ENCODE measurements at regions not wholly inside any gene's neighbourhood (a gene's known extent, or its start where the extent isn't known, plus 50 kb on each side); places are given as distances from the start of the nearest gene placed in this dataset.
"Not testable (repeated sequence)": the region's sequence is repeated elsewhere in the genome, so short reads cannot be mapped to it uniquely, and the experiment has no call there.

DNA sequence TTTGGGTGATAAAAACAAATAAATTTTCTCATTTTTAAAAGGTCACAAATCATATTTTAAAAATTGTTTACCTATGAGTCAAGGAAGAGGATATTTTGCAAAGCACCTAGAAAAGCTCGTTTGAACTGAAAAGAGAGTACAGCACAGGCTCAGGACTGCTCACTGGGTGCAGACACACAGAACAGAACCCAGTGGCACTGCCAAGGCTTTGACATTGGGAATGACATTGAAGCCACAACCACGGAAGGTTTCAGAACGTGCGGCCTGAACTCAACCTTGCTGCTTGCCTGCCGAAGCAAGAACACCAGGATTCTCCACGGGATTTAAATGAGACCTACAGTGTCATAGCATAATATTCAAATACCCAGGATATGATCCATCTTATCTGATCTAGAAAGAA is 597.1 kb upstream of the B3GAT1 start:
- no peak for DNase-seq

GRCh38 chr11:135008412-135008811 is 596.4 kb upstream of the B3GAT1 start:
- DNase-seq: no peak

- DNase-seq: no peak
Measured at GRCh38 chr11:135008001-135008405, 596.0 kb upstream of the B3GAT1 start.

DNA sequence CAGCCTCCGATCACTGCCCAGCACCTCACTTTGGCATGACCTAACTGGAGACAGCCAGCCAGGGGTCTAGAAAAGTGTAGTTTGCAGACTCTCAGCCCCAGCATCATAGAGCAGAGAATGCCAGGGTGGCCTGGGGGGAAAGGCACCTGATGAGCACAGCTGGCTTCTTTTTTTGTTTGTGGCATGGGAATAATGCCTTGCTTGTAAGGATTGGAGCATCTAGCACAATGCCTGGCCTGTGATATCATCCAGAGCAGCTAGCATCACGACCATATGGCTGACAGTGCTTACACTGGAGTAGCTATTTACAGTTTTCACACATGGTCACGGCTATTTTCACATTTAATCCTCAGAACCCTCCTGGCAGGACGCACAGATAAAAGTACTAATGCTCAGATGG is 594.8 kb upstream of the B3GAT1 start:
- no peak for DNase-seq

GRCh38 chr11:135004495-135004894 is 592.5 kb upstream of the B3GAT1 start:
- no peak for DNase-seq

DNA sequence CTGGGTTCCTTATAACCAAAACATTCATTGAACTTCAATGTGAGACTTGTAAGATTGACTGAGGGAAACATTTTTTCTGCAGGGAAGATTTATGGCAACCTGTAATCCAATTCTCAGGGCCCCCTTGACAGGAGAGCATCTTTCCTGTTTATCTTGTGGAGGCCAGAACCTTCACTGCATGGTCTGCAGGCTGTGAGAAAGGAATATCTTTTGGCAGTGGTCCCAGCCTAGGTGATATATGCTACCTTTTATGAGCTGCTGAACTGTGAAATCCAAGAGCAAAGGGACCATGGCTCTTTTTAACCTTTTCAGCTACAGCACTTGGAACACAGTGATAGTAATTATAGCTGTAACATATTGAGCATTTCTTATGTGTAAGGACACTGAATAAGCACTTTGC is 590.2 kb upstream of the B3GAT1 start:
- no peak for DNase-seq

- no peak for DNase-seq
Measured at GRCh38 chr11:135001581-135001980, 589.5 kb upstream of the B3GAT1 start.

DNA sequence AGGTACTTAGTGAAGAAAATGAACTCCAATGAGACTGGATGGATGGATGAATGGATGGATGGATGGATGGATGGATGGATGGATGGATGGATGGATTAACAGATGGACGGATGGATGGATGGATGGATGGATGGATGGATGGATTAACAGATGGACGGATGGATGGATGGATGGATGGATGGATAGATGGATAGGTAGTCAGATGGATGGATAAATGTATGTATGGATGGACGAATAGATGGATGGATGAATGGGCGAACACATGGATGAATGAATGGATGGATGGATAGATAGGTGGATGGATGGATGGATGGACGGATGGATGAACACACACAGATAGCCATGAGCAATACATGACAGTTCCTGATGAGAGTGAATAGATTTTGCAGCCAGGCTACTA is 589.0 kb upstream of the B3GAT1 start:
- DNase-seq: not testable (repeated sequence)

DNA sequence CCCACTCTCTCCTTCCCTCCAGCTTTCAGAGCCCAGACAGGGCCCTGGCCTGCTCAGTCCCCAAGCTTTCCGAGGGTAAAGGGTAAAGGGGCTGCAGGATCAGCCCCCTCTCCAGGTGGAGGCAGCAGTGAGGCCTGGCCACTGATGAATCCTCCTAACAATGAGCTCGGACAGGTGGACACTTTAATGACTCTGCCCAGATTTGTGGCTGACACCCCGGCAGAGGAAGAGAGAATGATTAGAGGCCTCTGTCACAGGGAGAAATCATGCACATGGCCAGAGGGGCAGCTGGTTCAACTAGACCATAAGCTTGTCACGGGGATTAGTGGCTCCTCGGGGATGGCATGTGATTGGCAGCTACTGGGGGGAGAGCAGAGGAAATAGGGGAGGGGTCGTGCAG is 587.5 kb upstream of the B3GAT1 start:
- DNase-seq: no peak

DNA sequence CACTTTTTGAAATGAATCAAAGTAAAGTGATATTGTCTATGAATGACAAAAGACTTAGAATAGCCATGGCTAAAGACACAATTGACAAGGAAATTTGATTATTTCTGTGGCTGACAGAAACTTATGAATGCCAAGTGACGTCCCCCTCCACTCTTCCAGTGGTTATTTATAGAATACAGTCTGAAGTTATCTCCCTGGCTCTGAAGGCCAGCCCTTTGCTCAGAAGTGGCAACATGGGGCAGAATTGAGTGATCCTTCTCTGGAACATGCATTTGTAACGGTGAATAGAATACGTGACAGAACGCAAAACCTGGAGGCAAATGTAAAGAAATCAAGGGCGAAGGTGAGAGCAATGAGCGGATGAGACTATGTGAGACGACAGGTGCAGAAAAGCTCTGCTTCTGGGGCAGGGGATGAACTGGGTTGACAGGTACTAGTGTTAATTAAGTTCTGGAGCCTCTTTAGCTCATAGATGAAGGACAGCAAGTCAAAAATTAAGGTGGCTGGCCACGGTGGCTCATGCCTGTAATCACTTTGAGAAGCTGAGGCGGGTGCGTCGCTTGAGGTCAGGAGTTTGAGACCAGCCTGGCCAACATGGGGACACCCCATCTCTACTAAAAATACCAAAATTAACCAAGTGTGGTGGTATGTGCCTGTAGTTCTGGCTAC is 585.7 kb upstream of the B3GAT1 start:
- DNase-seq: no peak

DNA sequence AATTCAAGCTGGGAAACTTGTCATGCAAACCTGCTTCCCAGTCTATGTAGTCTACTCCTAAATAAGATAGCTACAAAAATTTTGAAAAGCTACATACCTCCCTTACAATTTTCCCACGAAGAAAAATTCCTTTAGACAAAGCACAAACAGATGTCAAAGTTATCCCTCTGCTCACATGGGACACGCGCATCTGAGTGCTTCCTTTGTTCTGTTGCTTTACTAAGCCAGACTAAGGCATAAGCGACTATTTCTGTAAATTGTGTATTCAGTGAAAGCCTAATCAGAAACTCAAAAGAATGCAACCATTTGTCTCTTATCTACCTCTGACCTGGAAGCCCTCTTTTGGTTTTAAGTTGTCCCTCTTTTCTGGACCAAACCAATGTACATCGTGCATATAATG is 583.7 kb upstream of the B3GAT1 start:
- DNase-seq: no peak

DNA sequence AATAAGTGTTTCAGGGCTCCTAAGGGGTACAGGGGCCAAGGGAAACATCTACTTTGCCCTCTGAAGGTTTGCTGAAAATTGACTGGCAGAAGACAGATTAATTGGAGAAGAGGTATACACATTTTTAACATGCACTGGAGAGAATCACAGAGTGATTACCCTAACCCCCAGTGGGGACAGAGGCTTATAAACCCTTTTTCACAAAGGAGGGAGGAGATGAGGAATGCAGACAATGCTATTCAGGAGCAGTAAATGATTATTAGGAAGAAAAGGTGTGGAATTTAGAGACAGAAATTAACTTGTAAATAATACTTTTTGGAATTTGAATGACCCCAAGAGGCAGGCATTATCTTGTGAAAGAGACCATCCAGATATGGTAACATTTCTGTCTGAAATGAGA is 582.4 kb upstream of the B3GAT1 start:
- DNase-seq: no peak

DNA sequence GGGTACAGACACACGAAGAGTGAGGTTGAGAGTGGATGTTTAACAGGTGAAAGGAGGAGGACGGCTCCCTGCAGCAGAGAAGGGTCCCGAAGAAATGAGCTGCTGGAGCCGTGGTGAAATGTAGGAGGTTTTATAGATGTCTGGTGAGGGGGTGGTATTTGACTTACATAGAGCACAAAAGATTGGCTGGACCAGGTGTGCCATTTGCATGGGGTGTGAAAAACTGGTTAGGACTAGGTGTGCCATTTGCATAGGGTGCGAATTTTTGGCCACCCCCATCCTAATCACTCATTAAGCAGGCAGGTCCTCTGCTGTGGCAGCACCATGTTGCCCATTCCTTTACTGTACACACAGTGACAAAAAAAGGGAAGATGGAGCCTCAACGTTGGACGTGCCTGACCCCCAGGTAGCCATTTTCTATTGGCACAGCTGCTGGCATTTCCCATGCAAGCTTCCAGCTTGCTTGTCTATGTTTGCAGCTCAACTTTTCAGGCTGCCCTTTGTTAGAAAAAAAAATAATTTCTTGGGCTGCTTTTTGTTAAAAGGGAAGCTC is 581.7 kb upstream of the B3GAT1 start:
- no peak for DNase-seq

DNA sequence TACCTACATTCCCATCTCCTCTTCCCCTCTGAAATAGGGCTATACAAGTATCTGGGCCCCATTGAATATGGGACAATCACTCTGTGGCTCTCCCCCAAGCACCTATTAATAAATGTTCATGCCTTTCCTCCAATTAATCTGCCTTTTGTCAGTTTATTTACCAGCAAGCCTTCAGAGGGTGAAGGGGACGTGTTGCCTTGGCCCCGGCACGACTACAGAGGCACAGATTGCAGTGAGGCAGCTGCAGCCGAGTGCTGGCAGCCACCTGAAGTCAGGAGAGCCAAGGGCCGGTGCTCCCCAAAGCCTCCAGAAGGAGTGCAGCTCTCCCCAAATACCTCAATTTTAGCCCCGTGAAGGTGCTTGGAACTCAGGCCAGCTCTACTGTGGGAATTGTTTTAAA is 580.9 kb upstream of the B3GAT1 start:
- DNase-seq: no peak

- DNase-seq: no peak
Measured at GRCh38 chr11:134988495-134988894, 576.5 kb upstream of the B3GAT1 start.

GRCh38 chr11:134987822-134988221 is 575.8 kb upstream of the B3GAT1 start:
- no peak for DNase-seq

- DNase-seq: no peak
Measured at GRCh38 chr11:134987223-134987768, 575.3 kb upstream of the B3GAT1 start.

GRCh38 chr11:134984421-134984820 is 572.4 kb upstream of the B3GAT1 start:
- no peak for DNase-seq

DNA sequence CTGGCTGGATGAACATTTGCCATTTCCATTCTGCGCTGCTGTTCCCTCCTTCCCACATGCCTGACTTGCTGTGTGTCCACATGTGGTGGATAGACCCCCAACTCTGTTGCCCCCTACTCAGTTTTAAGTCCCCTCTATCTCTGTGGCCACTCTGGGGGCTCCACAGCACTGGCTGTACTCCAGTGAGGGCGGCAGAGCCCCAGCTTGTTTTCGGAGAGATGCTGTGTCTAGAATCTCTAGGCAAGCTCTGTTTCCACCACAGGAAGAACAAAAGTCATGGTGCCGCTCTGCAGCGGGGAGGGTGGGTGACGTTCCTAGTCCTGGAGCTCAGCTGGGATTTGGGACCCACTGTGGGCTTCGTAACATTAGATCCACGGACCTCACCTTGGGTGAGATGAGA is 570.4 kb upstream of the B3GAT1 start:
- not testable (repeated sequence) for DNase-seq

- DNase-seq: no peak
Measured at GRCh38 chr11:134981835-134982234, 569.8 kb upstream of the B3GAT1 start.

DNA sequence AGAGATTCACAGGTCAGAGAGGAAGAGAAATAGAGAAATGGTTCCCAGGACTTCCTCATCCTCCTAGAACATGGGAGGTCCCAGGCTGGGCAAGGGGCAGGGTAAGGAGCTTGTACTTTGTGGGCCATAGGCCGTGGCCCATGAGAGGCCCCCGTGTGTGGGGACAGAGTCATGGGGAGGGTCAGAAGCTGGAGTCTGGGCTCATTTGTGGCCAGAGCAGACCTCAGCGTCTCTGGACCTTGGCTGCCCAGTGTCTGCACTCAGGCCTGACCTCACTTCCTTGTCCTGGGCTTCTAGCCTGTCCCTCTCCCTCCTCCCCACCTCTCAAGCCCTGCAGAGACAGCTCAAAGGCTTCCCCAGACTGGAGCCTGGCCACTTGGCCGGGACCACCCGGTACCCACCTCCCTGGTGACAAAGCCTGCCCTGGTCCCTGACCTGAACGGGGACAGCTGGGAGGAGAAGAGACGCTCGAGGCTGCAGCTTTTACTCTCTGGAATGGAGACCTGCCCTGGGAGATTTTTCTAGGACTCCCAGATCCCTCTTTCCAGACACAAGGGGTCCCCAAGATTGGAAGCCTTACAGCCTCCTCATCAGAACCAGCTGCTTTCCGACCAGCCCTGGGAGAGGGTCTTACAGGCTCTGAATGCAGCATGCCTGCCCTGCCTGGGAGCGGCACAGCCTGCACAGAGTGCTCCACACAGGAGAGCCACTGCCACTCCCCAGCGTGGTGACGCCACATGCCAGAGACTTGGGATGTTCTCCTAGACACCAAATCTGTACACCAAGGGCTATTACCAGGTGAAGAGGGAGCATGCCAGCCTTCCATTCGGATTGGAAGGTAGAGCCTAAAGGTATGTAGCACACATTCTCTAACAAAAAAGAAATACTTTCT is 569.0 kb upstream of the B3GAT1 start:
- DNase-seq: no peak

GRCh38 chr11:134979089-134979457 is 567.0 kb upstream of the B3GAT1 start:
- not testable (repeated sequence) for DNase-seq

GRCh38 chr11:134978388-134979088 is 566.5 kb upstream of the B3GAT1 start:
- no peak for DNase-seq

All from MV-4-11 (cell line).